SK-N-SH treated with all-trans-retinoic acid at 6 μM for 48 hours (cell line): ENCODE measurements at regions not wholly inside any gene's neighbourhood (a gene's known extent, or its start where the extent isn't known, plus 50 kb on each side); places are given as distances from the start of the nearest gene placed in this dataset.

Source experiments
- ATAC-seq: fragments of 200-7000 bp; cut with Tn5 transposase; 3 replicates; pipeline ENCODE4 v1.9.1; 2020; ENCODE audit warnings: mild to moderate bottlenecking, moderate library complexity
- ARNTL ChIP-seq: fragments of 450-650 bp; formaldehyde crosslinking; IDR thresholded peaks from 2 replicates; pipeline ENCODE4 v1.5.0; 2020; ENCODE audit warnings: low read depth, mild to moderate bottlenecking, moderate library complexity, borderline replicate concordance
- BACH2 ChIP-seq: fragments of 250-450 bp; sonication (Bioruptor Pico); IDR thresholded peaks from 2 replicates; pipeline ENCODE4 v1.9.0; 2021; ENCODE audit warnings: mild to moderate bottlenecking, borderline replicate concordance
- CREB5 ChIP-seq: fragments of 250-450 bp; sonication (Bioruptor Pico); IDR thresholded peaks from 2 replicates; pipeline ENCODE4 v1.5.1; 2020; ENCODE audit warnings: low read depth, mild to moderate bottlenecking, moderate library complexity
- CSDC2 ChIP-seq: fragments of 250-450 bp; sonication (Bioruptor Pico); IDR thresholded peaks from 2 replicates; pipeline ENCODE4 v1.5.0; 2020; ENCODE audit warnings: mild to moderate bottlenecking, moderate library complexity
- ESRRG ChIP-seq: fragments of 250-450 bp; sonication (Bioruptor Pico); IDR thresholded peaks from 2 replicates; pipeline ENCODE4 v1.6.1; 2021; ENCODE audit warnings: mild to moderate bottlenecking
- GLIS3 ChIP-seq: fragments of 250-450 bp; sonication (Bioruptor Pico); IDR thresholded peaks from 2 replicates; pipeline ENCODE4 v1.5.0; 2020; ENCODE audit warnings: mild to moderate bottlenecking, moderate library complexity
- ISL1 ChIP-seq: fragments of 250-450 bp; sonication (Bioruptor Pico); IDR thresholded peaks from 2 replicates; pipeline ENCODE4 v2.1.2; 2022; ENCODE audit warnings: mild to moderate bottlenecking, moderate library complexity
- OSR1 ChIP-seq: fragments of 250-450 bp; sonication (Bioruptor Pico); IDR thresholded peaks from 2 replicates; pipeline ENCODE4 v1.8.0; 2022; ENCODE audit warnings: moderate library complexity, mild to moderate bottlenecking, inconsistent platforms
- POU6F1 ChIP-seq: fragments of 250-450 bp; sonication (Bioruptor Pico); IDR thresholded peaks from 2 replicates; pipeline ENCODE4 v1.8.0; 2021; ENCODE audit warnings: low read depth, mild to moderate bottlenecking, moderate library complexity, borderline replicate concordance
- PPARA ChIP-seq: fragments of 250-450 bp; sonication (Bioruptor Pico); IDR thresholded peaks from 2 replicates; pipeline ENCODE4 v1.5.0; 2020; ENCODE audit warnings: mild to moderate bottlenecking, borderline replicate concordance
- RARB ChIP-seq: fragments of 250-450 bp; sonication (Bioruptor Pico); IDR thresholded peaks from 2 replicates; pipeline ENCODE4 v1.8.0; 2021; ENCODE audit warnings: mild to moderate bottlenecking, moderate library complexity
- SNAI2 ChIP-seq: fragments of 250-450 bp; sonication (Bioruptor Pico); IDR thresholded peaks from 2 replicates; pipeline ENCODE4 v1.5.0; 2020; ENCODE audit warnings: mild to moderate bottlenecking, moderate library complexity
- TCF4 ChIP-seq: fragments of 250-450 bp; sonication (Bioruptor Pico); IDR thresholded peaks from 2 replicates; pipeline ENCODE4 v1.8.0; 2021; ENCODE audit warnings: mild to moderate bottlenecking, moderate library complexity, borderline replicate concordance
- TOX ChIP-seq: fragments of 250-450 bp; sonication (Bioruptor Pico); IDR thresholded peaks from 2 replicates; pipeline ENCODE4 v1.8.0; 2021; ENCODE audit warnings: mild to moderate bottlenecking, moderate library complexity, borderline replicate concordance
- ZC3H10 ChIP-seq: fragments of 250-450 bp; sonication (Bioruptor Pico); IDR thresholded peaks from 2 replicates; pipeline ENCODE4 v1.5.1; 2021; ENCODE audit warnings: mild to moderate bottlenecking, moderate library complexity
- ZFP3 ChIP-seq: fragments of 250-450 bp; sonication (Bioruptor Pico); IDR thresholded peaks from 2 replicates; pipeline ENCODE4 v1.5.0; 2020; ENCODE audit warnings: mild to moderate bottlenecking, moderate library complexity
- ZNF565 ChIP-seq: fragments of 450-650 bp; formaldehyde crosslinking; conservative IDR thresholded peaks from 2 replicates; pipeline ENCODE4 v1.5.0; 2020; ENCODE audit warnings: low read depth, mild to moderate bottlenecking, moderate library complexity
- ZNF70 ChIP-seq: fragments of 450-650 bp; formaldehyde crosslinking; IDR thresholded peaks from 2 replicates; pipeline ENCODE4 v1.5.0; 2020; ENCODE audit warnings: mild to moderate bottlenecking, moderate library complexity
- ZNF8 ChIP-seq: fragments of 450-650 bp; formaldehyde crosslinking; IDR thresholded peaks from 2 replicates; pipeline ENCODE4 v1.5.0; 2020; ENCODE audit warnings: mild to moderate bottlenecking, moderate library complexity
- TF ChIP-seq, protein P1 (sequence below): fragments of 250-450 bp; sonication (Bioruptor Pico); IDR thresholded peaks from 2 replicates; pipeline ENCODE4 v1.5.0; 2020; ENCODE audit warnings: mild to moderate bottlenecking, moderate library complexity
- TF ChIP-seq, protein P2 (sequence below): fragments of 250-450 bp; sonication (Bioruptor Pico); IDR thresholded peaks from 2 replicates; pipeline ENCODE4 v1.5.1; 2021; ENCODE audit warnings: mild to moderate bottlenecking, moderate library complexity
- TF ChIP-seq, protein P3 (sequence below): fragments of 250-450 bp; sonication (Bioruptor Pico); IDR thresholded peaks from 2 replicates; pipeline ENCODE4 v1.8.0; 2020; ENCODE audit warnings: mild to moderate bottlenecking, moderate library complexity, borderline replicate concordance

GRCh38 chr12:127054531-127054930 is 1212.4 kb upstream of the TMEM132C start:
- peak; percentile 37; the same call in 1 of the 3 replicates for ATAC-seq
- TF ChIP-seq ARNTL, result no peak
- TF ChIP-seq, protein P1, sequence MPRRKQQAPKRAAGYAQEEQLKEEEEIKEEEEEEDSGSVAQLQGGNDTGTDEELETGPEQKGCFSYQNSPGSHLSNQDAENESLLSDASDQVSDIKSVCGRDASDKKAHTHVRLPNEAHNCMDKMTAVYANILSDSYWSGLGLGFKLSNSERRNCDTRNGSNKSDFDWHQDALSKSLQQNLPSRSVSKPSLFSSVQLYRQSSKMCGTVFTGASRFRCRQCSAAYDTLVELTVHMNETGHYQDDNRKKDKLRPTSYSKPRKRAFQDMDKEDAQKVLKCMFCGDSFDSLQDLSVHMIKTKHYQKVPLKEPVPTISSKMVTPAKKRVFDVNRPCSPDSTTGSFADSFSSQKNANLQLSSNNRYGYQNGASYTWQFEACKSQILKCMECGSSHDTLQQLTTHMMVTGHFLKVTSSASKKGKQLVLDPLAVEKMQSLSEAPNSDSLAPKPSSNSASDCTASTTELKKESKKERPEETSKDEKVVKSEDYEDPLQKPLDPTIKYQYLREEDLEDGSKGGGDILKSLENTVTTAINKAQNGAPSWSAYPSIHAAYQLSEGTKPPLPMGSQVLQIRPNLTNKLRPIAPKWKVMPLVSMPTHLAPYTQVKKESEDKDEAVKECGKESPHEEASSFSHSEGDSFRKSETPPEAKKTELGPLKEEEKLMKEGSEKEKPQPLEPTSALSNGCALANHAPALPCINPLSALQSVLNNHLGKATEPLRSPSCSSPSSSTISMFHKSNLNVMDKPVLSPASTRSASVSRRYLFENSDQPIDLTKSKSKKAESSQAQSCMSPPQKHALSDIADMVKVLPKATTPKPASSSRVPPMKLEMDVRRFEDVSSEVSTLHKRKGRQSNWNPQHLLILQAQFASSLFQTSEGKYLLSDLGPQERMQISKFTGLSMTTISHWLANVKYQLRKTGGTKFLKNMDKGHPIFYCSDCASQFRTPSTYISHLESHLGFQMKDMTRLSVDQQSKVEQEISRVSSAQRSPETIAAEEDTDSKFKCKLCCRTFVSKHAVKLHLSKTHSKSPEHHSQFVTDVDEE (CRISPR knock-in tag), result no peak
- TF ChIP-seq PPARA (CRISPR knock-in tag), result no peak

DNA sequence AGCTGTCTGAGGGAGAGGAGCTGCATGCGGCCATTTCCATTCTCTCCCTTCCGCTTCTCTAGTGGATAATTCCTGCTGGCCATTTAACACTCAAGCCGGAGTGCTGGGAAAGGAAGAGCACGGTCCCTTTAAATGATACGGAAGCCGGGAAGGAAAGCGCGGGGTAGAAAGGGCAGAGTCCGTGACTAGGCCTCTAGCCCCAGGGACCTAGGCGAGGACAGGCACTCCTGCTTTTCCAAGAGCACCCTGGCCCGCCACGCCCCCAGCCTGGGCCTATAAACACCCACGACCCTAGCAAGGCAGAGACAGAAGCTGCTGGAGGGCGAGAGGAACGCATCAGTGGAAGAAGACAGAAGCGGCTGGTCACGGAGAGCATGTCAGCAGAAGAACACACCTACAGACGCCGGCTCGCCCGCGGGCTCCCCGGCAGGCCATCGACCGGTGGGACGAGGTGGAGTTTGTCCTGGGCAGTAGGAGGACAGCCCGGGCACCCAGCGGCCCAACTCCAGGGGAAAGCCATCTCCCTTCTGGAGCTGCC is 1206.6 kb upstream of the TMEM132C start:
- TF ChIP-seq, protein P2, sequence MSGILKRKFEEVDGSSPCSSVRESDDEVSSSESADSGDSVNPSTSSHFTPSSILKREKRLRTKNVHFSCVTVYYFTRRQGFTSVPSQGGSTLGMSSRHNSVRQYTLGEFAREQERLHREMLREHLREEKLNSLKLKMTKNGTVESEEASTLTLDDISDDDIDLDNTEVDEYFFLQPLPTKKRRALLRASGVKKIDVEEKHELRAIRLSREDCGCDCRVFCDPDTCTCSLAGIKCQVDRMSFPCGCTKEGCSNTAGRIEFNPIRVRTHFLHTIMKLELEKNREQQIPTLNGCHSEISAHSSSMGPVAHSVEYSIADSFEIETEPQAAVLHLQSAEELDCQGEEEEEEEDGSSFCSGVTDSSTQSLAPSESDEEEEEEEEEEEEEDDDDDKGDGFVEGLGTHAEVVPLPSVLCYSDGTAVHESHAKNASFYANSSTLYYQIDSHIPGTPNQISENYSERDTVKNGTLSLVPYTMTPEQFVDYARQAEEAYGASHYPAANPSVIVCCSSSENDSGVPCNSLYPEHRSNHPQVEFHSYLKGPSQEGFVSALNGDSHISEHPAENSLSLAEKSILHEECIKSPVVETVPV (CRISPR knock-in tag), result no peak
- TF ChIP-seq ISL1, result no peak
- no peak for ATAC-seq

DNA sequence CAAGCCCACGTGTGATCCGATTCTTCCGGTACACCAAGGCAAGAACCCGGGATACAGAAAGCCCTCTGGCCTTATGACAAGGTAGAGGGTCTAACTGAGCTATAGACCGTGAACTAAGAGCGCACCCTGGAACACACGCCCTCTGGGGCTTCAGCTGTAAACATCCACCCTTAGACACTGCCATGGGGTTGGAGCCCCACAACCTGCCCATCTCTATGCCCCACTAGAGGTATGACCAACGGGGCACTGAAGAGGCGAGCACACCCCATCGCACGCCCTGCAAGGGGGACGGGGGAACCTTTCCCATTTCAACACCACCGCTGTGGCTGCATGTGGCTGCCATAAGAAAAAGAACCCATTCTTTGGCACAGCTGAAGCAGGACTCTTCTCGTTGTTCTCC is 1206.0 kb upstream of the TMEM132C start:
- TF ChIP-seq TOX (CRISPR knock-in tag), result no peak
- TF ChIP-seq ZNF8 (CRISPR knock-in tag), result no peak
- TF ChIP-seq, protein P2 (CRISPR knock-in tag), result no peak
- no peak for TF ChIP-seq ZC3H10
- TF ChIP-seq CREB5 (CRISPR knock-in tag), result no peak
- no peak for TF ChIP-seq GLIS3 (CRISPR knock-in tag)
- no peak for TF ChIP-seq ZNF565 (CRISPR knock-in tag)
- no peak for TF ChIP-seq OSR1
- no peak for TF ChIP-seq BACH2
- TF ChIP-seq ZNF70 (CRISPR knock-in tag), result no peak
- no peak for TF ChIP-seq ARNTL
- TF ChIP-seq, protein P3, sequence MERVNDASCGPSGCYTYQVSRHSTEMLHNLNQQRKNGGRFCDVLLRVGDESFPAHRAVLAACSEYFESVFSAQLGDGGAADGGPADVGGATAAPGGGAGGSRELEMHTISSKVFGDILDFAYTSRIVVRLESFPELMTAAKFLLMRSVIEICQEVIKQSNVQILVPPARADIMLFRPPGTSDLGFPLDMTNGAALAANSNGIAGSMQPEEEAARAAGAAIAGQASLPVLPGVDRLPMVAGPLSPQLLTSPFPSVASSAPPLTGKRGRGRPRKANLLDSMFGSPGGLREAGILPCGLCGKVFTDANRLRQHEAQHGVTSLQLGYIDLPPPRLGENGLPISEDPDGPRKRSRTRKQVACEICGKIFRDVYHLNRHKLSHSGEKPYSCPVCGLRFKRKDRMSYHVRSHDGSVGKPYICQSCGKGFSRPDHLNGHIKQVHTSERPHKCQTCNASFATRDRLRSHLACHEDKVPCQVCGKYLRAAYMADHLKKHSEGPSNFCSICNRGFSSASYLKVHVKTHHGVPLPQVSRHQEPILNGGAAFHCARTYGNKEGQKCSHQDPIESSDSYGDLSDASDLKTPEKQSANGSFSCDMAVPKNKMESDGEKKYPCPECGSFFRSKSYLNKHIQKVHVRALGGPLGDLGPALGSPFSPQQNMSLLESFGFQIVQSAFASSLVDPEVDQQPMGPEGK (CRISPR knock-in tag), result no peak
- TF ChIP-seq CSDC2 (CRISPR knock-in tag), result no peak
- TF ChIP-seq ZFP3 (CRISPR knock-in tag), result no peak
- no peak for TF ChIP-seq POU6F1
- no peak for TF ChIP-seq ESRRG (CRISPR knock-in tag)
- no peak for TF ChIP-seq TCF4 (CRISPR knock-in tag)
- TF ChIP-seq, protein P1 (CRISPR knock-in tag), result no peak
- no peak for TF ChIP-seq SNAI2 (CRISPR knock-in tag)
- no peak for TF ChIP-seq RARB
- ATAC-seq, result no peak
